IPS-20b (cell line): ENCODE measurements at regions not wholly inside any gene's neighbourhood (a gene's known extent, or its start where the extent isn't known, plus 50 kb on each side); places are given as distances from the start of the nearest gene placed in this dataset.
"Not testable (repeated sequence)": the region's sequence is repeated elsewhere in the genome, so short reads cannot be mapped to it uniquely, and the experiment has no call there.

Experiments
- H3K27ac ChIP-seq: one replicate; pipeline ENCODE4 v1.5.1; 2013; ENCODE audit warnings: low read length
- H3K27me3 ChIP-seq: 2 replicates; pipeline ENCODE4 v1.6.1; 2013; ENCODE audit warnings: mild to moderate bottlenecking, low read length, inconsistent platforms; ENCODE audit not compliant: insufficient read depth
- H3K36me3 ChIP-seq: 2 replicates; pipeline ENCODE4 v1.6.1; 2013; ENCODE audit warnings: low read depth, mild to moderate bottlenecking, inconsistent platforms, low read length, moderate library complexity; ENCODE audit not compliant: insufficient read depth
- H3K4me1 ChIP-seq: 2 replicates; pipeline ENCODE4 v1.6.1; 2013; ENCODE audit warnings: mild to moderate bottlenecking, control low read depth, inconsistent platforms, low read length, moderate library complexity; ENCODE audit not compliant: insufficient read depth
- H3K4me3 ChIP-seq: 2 replicates; pipeline ENCODE4 v1.5.1; 2013; ENCODE audit warnings: mild to moderate bottlenecking, low read length, inconsistent platforms
- H3K9ac ChIP-seq: 2 replicates; pipeline ENCODE4 v1.6.1; 2013; ENCODE audit warnings: low read depth, mild to moderate bottlenecking, inconsistent platforms, low read length, moderate library complexity
- H3K9me3 ChIP-seq: 2 replicates; pipeline ENCODE4 v1.6.1; 2013; ENCODE audit warnings: mild to moderate bottlenecking, low read depth, low read length, inconsistent platforms; ENCODE audit not compliant: insufficient read depth

DNA sequence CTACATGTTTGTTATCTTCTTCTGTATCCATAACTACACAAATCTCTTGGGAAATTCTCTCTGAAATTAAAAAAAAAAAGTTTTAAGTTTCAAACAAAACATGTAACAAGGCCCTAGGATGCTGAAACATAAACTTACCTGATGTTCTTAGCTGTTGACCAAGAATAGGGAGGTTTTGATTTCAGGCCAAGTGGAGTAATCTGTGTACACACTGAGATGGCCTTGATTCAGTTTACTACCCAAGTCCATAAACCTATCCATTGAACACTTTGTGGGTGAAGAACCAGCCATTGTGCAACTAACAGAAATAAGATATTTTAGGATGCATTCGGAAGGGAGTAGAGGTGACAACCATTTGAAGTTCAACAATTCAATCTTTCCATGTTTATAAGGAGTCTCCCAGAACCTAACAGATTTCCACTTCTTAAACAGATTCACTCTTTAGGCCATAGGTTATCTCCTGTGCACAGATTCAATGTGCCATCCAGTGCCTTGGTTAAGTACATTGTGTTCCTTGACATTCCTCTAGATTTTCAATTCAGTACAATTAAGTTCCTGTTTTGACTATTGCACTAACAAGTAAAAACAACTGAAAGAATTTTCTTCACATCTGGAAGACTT lies 143.1 kb downstream of the CRPPA start:
- H3K9me3 ChIP-seq = no peaks in the 10 kb centered on the region
- H3K9ac ChIP-seq = no peak overlapping the region
- no peak overlapping the region for H3K27ac ChIP-seq
- no peaks in the 10 kb centered on the region for H3K36me3 ChIP-seq
- no peaks in the 10 kb centered on the region for H3K27me3 ChIP-seq
- H3K4me3 ChIP-seq = no peak overlapping the region
- no peaks in the 10 kb centered on the region for H3K4me1 ChIP-seq

DNA sequence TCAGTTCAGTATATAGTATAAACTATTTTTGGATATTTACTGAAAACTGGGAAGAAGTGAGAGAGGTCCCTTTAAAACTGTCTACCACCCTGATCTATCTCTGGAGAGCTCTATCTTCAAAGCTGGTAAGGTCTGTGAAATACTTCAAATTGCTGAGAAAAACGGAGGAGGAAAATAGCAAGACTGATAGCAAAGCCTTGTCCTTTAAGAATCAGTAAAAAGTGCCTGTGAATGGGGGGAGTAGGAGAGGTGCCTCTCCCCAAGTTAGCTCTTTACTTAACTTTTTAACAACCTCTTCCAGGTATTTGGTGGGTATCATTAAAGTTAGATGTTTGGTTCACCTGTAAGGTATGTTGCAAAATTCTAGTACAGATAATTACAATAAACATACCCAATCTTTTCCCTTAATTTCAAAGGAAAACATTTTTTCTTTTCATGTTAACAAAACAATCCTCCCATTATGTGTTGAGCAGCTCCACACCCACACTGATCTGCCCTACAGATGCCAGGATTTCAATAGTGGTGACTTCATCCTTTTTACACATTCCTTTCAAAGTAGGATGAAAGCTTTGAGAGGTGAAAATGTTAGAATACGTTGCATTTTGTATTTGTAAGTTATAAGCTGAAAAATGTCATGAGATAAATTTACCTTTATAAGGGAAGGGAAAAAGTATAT lies 149.2 kb downstream of the CRPPA start:
- H3K4me1 ChIP-seq = peaks cover 16% of the 10 kb centered on the region
- H3K9me3 ChIP-seq = no peaks in the 10 kb centered on the region
- no peak overlapping the region for H3K9ac ChIP-seq
- H3K27ac ChIP-seq = no peak overlapping the region
- H3K27me3 ChIP-seq = no peaks in the 10 kb centered on the region
- peak overlapping the region; percentile 26; the same call in 1 of the 2 replicates for H3K4me3 ChIP-seq
- no peaks in the 10 kb centered on the region for H3K36me3 ChIP-seq

DNA sequence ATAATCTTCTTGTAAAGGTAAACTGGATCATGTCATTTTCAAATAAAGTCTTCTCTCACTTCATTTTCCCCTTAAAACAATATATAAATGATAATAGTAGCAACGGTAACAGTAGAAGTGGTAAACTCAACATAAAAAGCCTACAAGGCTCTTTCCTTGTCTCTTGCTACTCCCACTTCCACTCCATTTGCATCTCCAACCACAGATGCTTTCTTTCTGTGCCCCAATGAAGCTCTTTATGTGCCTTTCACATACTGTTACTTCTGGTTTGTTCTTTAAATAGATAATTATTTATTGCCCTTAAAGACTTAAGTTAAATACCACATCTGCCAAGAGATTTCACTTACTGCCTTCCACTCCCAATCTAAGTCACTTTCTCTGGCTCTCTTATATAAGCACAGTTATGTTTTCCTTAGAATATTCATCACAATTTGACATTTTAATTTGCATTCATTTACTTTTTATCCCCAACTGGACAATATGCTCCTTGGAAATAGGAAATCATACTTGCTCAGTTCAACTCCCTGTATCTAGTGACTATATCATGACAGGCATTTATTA lies 149.9 kb downstream of the CRPPA start:
- H3K27me3 ChIP-seq = no peaks in the 10 kb centered on the region
- peaks cover 16% of the 10 kb centered on the region for H3K4me1 ChIP-seq
- no peak overlapping the region for H3K4me3 ChIP-seq
- no peak overlapping the region for H3K27ac ChIP-seq
- H3K9me3 ChIP-seq = no peaks in the 10 kb centered on the region
- no peak overlapping the region for H3K9ac ChIP-seq
- no peaks in the 10 kb centered on the region for H3K36me3 ChIP-seq

DNA sequence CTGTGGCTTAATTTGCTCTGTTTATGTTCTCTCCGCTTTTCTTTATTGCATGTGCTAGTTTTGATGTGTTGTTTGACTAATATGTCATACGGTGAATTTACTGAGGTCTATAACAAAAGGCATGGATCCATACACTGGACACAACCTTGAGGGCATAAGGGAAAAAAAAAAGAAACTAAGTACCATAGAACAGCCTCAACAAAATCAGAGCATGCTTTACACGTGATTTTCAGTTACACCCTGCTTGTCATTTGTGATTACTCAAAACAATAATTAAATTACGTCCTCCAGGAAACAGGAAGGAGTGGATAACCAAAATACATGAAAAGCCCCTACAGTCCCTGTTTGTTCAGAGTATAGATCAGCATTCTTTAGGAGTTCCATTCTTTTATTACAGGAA lies 150.5 kb downstream of the CRPPA start:
- Histone ChIP-seq H3K27me3 (no peaks in the 10 kb centered on the region), H3K9ac (no peak overlapping the region), H3K4me1 (peaks cover 16% of the 10 kb centered on the region), H3K9me3 (no peaks in the 10 kb centered on the region), H3K36me3 (no peaks in the 10 kb centered on the region), H3K4me3 (no peak overlapping the region), H3K27ac (no peak overlapping the region)

DNA sequence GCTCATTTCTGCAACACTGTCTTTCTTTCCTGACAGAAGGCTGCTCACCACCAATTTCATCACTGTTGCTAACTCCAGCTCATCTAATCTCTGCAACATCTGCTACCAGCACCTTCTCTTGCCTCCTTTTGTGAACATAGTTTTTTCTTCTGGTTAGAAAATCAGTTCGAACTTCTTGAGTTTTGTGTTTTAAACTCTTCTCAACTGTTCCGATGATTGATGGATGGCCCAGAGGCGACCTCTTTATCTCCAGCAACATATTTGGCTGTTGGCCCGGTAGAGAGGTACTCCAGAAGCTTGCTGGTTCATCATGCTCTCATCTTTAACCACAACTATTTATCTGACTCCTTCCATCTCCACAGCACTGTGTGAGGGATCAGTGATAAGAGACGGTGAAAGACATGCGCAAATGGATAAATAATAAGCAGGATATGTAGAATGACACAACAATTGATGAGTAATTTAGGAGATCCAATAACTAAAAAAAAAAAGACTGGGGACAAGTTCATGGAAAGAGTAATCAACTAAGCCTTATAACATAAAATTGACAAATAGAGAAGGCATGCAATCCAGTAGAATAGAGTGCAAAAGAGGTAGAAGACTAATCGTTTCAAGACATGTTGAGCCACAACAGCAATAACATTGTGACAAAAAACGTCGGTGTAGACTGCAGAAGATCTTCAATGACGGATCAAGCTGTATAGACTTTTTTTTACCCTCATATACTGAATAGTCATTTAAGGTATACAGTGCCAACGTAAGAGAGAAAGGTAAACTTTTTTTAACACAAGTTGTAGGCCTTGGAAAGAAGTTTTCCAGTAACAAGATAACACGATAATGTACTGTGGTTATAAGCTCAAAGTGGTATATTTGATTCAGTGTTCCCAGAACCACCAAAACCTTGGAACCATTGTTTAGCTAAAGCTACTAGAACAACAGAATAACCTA lies 152.2 kb downstream of the CRPPA start:
- no peaks in the 10 kb centered on the region for H3K9me3 ChIP-seq
- H3K9ac ChIP-seq = no peak overlapping the region
- H3K36me3 ChIP-seq = no peaks in the 10 kb centered on the region
- no peaks in the 10 kb centered on the region for H3K27me3 ChIP-seq
- no peak overlapping the region for H3K4me3 ChIP-seq
- no peak overlapping the region for H3K27ac ChIP-seq
- H3K4me1 ChIP-seq = peaks cover 16% of the 10 kb centered on the region

DNA sequence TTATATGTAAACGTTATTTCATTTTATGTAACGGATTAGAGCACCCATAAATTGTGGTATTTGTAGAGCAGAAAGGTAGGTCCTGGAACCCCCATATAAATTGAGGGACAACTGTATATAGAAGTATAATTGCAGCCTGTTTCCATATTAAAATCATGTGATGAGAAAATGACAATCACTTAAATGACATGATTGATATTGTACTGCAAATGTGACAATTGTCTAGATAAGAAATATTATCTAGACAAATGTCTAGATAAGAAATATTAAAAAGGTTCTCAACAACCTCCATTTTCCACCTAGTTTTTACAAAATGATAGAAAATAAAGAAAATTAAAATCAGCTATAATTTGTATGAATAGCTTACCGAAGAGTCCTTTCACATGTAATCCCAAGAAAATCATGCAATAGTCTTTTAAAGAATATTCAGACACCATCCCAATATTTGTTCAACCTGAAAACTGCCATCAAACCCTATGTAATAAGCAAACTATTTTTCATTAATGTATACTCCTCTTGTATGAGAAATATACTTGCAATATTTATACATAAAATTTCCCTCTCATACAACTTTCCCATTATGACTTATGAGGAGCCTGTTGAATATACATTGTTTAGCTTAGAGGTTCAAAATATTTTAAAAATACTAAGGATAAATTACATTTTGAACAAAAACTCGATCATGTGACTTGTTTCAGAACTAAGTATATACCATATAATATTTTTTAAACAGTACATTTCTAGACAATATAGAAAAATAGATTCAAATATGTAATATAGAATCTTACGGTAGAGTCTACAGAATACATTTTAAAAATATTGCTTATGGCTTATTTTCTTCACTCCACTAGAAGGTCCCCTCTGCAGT lies 153.2 kb downstream of the CRPPA start:
- no peaks in the 10 kb centered on the region for H3K9me3 ChIP-seq
- no peak overlapping the region for H3K4me3 ChIP-seq
- no peaks in the 10 kb centered on the region for H3K27me3 ChIP-seq
- H3K9ac ChIP-seq = no peak overlapping the region
- H3K27ac ChIP-seq = no peak overlapping the region
- H3K36me3 ChIP-seq = no peaks in the 10 kb centered on the region
- peaks cover 16% of the 10 kb centered on the region for H3K4me1 ChIP-seq

DNA sequence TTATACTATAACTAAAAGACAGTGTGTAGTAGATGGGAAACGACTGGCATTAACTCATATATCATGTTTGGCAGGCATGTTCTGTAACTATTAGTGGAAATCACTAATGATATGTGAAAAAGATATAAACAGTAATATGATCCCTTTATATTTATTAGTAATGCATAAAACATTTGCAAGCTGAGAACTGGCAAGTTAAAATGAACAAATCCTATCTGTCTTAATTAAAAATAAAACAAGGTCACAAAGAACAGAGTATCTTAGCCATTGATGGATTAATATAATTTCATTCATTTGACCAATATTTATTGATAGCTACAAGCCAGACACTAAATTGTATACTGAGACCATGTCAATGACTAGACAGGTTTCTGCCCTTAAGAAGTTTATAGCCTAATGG lies 154.5 kb downstream of the CRPPA start:
- no peak overlapping the region for H3K4me3 ChIP-seq

DNA sequence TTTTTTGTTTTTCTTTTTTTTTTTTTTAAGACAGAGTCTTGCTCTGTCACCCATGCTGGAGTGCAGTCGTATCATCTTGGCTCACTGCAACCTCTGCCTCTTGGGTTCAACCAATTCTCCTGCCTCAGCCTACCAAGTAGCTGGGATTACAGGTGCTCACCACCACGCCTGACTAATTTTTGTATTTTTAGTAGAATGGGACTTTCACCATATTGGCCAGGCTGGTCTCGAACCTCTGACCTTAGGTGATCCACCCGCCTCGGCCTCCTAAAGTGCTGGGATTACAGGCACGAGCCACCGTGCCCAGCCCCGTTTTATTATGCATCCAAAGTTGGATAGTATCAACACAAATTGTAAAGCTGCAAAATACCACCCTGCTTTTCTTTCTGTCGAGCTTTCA lies 154.9 kb downstream of the CRPPA start:
- H3K9ac ChIP-seq, H3K36me3 ChIP-seq, H3K27me3 ChIP-seq, H3K4me1 ChIP-seq, H3K4me3 ChIP-seq, H3K27ac ChIP-seq, H3K9me3 ChIP-seq: not testable (repeated sequence)

More for the DNA sequence above, 154.5 kb downstream of the CRPPA start:
- Histone ChIP-seq H3K27ac (no peak overlapping the region), H3K9me3 (no peaks in the 10 kb centered on the region), H3K9ac (no peak overlapping the region), H3K4me1 (peaks cover 8% of the 10 kb centered on the region), H3K36me3 (no peaks in the 10 kb centered on the region), H3K27me3 (no peaks in the 10 kb centered on the region)

- Histone ChIP-seq H3K4me1 (no peaks in the 10 kb centered on the region), H3K36me3 (no peaks in the 10 kb centered on the region), H3K4me3 (no peak overlapping the region), H3K9ac (no peak overlapping the region), H3K27ac (no peak overlapping the region), H3K9me3 (no peaks in the 10 kb centered on the region), H3K27me3 (no peaks in the 10 kb centered on the region)
Measured at GRCh38 chr7:16265863-16266458, 155.4 kb downstream of the CRPPA start.

DNA sequence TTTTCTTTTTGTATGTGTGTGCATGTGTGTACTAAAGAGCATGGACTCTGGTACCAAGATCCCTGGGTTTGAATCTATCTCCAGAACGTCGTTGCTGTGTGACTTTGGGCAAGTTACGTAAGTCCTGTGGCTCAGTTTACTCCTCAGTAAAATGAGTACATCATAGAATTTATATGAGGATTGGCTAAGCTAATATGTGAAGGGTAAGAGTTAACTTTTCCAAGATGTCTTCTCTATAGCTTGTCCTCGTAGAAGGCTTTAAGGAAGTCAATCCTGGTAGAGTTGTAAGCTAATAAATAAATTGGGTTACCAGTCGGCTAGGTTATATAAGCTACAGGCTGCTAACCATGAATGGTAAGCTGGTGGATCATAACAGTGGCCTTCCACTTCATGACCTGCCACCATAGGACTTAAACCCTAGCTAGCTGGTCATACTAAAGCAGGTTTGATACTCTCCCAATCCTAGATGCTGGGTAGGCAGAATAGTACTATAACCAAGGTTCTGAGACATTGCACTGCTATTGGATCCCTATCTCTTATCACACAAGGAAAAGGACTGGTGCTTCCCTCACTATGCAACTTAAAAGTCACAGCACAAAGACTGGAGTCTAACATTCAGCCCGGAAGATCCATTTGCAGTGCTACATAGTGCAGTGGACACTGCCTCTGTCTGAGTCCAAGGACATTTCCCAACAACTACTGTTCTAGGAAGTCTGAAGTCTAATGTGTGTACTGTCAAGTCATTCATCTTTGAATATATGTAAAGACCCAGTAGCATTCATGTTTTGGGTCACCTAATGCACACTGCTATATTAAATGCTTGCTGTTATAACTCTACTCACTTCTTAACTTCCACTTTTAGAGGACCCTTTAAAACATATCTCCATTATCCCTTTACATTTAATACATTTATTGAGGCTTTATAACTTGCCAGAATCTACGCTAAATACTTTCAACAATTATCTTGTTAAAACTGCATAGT lies 156.2 kb downstream of the CRPPA start:
- Histone ChIP-seq H3K27ac (no peak overlapping the region), H3K4me1 (no peaks in the 10 kb centered on the region)

More for the DNA sequence above, 156.2 kb downstream of the CRPPA start:
- Histone ChIP-seq H3K36me3 (no peaks in the 10 kb centered on the region), H3K9me3 (no peaks in the 10 kb centered on the region), H3K27me3 (no peaks in the 10 kb centered on the region), H3K9ac (no peak overlapping the region), H3K4me3 (no peak overlapping the region)
